ENCODE measurements at regions not wholly inside any gene's neighbourhood (a gene's known extent, or its start where the extent isn't known, plus 50 kb on each side); places are given as distances from the start of the nearest gene placed in this dataset.

- H3K27ac ChIP-seq, result no peak overlapping the region
- H3K4me2 ChIP-seq, result no peak overlapping the region
- H3K36me3 ChIP-seq, result no peaks in the 10 kb centered on the region
- DNase-seq (ENCODE audit: low spot score), result no peak
- Mint-ChIP-seq H3K36me3 (no peaks in the 10 kb centered on the region), H3K9me3 (no peaks in the 10 kb centered on the region), H3K27ac (no peak overlapping the region), H3K27me3 (ENCODE audit: insufficient read depth, low read depth) (no peaks in the 10 kb centered on the region), H3K4me3 (no peak overlapping the region), H3K4me1 (no peaks in the 10 kb centered on the region)
- no peaks in the 10 kb centered on the region for H3K9me3 ChIP-seq (ENCODE audit: low read depth)
- no peaks in the 10 kb centered on the region for H4K20me1 ChIP-seq (ENCODE audit: low read depth)
- H3K9ac ChIP-seq, result no peak overlapping the region
- no peak for TF ChIP-seq EZH2 (IDR thresholded peaks at IDR 0.05)
- TF ChIP-seq CTCF (IDR thresholded peaks at IDR 0.05), result no peak
- no peak for TF ChIP-seq EZH2phosphoT487 (IDR thresholded peaks at IDR 0.05)
- no peaks in the 10 kb centered on the region for H3F3A ChIP-seq (ENCODE audit: low read depth)
- peak overlapping the region; percentile 55 for H2AFZ ChIP-seq (replicated peaks)
- H3K4me3 ChIP-seq, result no peak overlapping the region
- H3K79me2 ChIP-seq (ENCODE audit: low read depth), result no peaks in the 10 kb centered on the region
- H3K27me3 ChIP-seq, result no peaks in the 10 kb centered on the region
- no peaks in the 10 kb centered on the region for H3K4me1 ChIP-seq
Measured at GRCh38 chr4:136476753-136477152, 1055.5 kb downstream of the PCDH18 start.

GRCh38 chr4:136471051-136471450 is 1061.2 kb downstream of the PCDH18 start:
- H4K20me1 ChIP-seq (ENCODE audit: low read depth), result no peaks in the 10 kb centered on the region
- H3K36me3 ChIP-seq, result no peaks in the 10 kb centered on the region
- H3K4me3 ChIP-seq, result no peak overlapping the region
- H3K27ac ChIP-seq, result no peak overlapping the region
- H3K4me3 Mint-ChIP-seq, result no peak overlapping the region
- H3K79me2 ChIP-seq (ENCODE audit: low read depth), result no peaks in the 10 kb centered on the region
- no peaks in the 10 kb centered on the region for H3K4me1 Mint-ChIP-seq
- H3K9me3 ChIP-seq (ENCODE audit: low read depth), result no peaks in the 10 kb centered on the region
- H3K27ac Mint-ChIP-seq, result no peak overlapping the region
- no peak overlapping the region for H3K9ac ChIP-seq
- no peaks in the 10 kb centered on the region for H3K27me3 ChIP-seq
- no peak overlapping the region for H3K4me2 ChIP-seq
- DNase-seq (ENCODE audit: low spot score), result no peak
- no peaks in the 10 kb centered on the region for H3K27me3 Mint-ChIP-seq (ENCODE audit: insufficient read depth, low read depth)
- no peaks in the 10 kb centered on the region for H3K4me1 ChIP-seq
- peaks cover 2% of the 10 kb centered on the region for H3K36me3 Mint-ChIP-seq
- H3F3A ChIP-seq (ENCODE audit: low read depth), result no peaks in the 10 kb centered on the region
- TF ChIP-seq EZH2phosphoT487 (IDR thresholded peaks at IDR 0.05), result no peak
- no peak for TF ChIP-seq CTCF (IDR thresholded peaks at IDR 0.05)
- no peak for TF ChIP-seq EZH2 (IDR thresholded peaks at IDR 0.05)
- H2AFZ ChIP-seq (replicated peaks), result no peak overlapping the region
- peaks cover 10% of the 10 kb centered on the region for H3K9me3 Mint-ChIP-seq

GRCh38 chr4:136465691-136466090 is 1066.6 kb downstream of the PCDH18 start:
- Mint-ChIP-seq H3K27ac (no peak overlapping the region), H3K27me3 (ENCODE audit: insufficient read depth, low read depth) (no peaks in the 10 kb centered on the region), H3K36me3 (peaks cover 2% of the 10 kb centered on the region), H3K9me3 (peaks cover 10% of the 10 kb centered on the region), H3K4me1 (no peaks in the 10 kb centered on the region), H3K4me3 (no peak overlapping the region)
- TF ChIP-seq CTCF (IDR thresholded peaks at IDR 0.05) (no peak), EZH2 (IDR thresholded peaks at IDR 0.05) (no peak), EZH2phosphoT487 (IDR thresholded peaks at IDR 0.05) (no peak)
- no peaks in the 10 kb centered on the region for H3K36me3 ChIP-seq
- H3K9me3 ChIP-seq (ENCODE audit: low read depth), result no peaks in the 10 kb centered on the region
- no peaks in the 10 kb centered on the region for H3K27me3 ChIP-seq
- H3K4me1 ChIP-seq, result no peaks in the 10 kb centered on the region
- DNase-seq (ENCODE audit: low spot score), result no peak
- no peak overlapping the region for H3K27ac ChIP-seq
- H3K79me2 ChIP-seq (ENCODE audit: low read depth), result no peaks in the 10 kb centered on the region
- H3K9ac ChIP-seq, result no peak overlapping the region
- H3K4me3 ChIP-seq, result no peak overlapping the region
- H2AFZ ChIP-seq (replicated peaks), result no peak overlapping the region
- H3K4me2 ChIP-seq, result no peak overlapping the region
- no peaks in the 10 kb centered on the region for H3F3A ChIP-seq (ENCODE audit: low read depth)
- H4K20me1 ChIP-seq (ENCODE audit: low read depth), result no peaks in the 10 kb centered on the region
